DMS79 (cell line): ENCODE measurements at regions not wholly inside any gene's neighbourhood (a gene's known extent, or its start where the extent isn't known, plus 50 kb on each side); places are given as distances from the start of the nearest gene placed in this dataset.
"Not testable (repeated sequence)": the region's sequence is repeated elsewhere in the genome, so short reads cannot be mapped to it uniquely, and the experiment has no call there.

ENCODE experiments used
- DNase-seq: peaks from one replicate; lab custom pipeline; 2025; lab: John Stamatoyannopoulos, UW

DNA sequence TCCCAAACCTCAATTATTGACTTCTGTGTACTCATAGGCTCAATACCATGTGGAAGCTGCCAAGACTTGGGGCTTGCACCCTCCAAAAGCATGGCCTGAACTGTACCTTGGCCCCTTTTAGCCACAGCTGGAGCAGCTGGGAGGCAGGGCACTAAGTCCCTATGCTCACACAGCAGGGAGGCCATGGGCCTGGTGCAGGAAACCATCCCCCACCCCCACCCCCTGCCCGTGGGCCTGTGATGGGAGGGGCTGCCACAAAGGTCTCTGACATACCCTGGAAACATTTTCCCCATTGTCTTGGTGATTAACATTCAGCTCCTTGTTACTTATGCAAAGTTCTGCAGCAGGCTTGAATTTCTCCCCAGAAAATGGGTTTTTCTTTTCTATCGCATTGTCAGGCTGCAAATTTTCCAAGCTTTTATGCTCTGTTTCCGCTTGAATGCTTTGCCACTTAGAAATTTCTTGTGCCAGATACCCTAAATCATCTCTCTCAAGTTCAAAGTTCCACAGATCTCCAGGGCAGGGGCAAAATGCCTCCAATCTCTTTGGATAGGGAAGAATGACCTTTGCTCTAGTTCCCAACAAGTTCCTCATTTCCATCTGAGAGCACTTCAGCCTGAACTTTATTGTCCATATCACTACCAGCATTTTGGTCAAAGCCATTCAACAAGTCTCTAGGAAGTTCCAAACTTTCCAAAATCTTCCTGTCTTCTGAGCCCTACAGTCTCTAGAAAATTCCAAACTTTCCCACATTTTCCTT is 141.8 kb downstream of the AHR start:
- not testable (repeated sequence) for DNase-seq

DNA sequence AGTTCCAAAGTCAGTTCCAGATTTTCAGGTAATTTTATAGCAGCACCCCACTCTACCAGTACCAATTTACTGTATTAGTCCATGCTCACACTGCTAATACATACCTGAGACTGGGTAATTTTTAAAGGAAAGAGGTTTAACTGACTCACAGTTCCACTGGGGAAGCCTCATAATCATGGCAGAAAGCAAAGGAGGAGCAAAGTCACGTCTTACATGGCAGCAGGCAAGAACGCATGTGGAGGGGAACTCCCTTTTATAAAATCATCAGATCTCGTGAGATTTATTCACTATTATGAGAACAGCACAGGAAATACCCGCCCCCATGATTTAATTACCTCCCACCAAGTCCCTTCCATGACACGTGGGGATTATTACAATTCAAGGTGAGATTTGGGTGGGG is 142.4 kb downstream of the AHR start:
- no peak for DNase-seq

DNA sequence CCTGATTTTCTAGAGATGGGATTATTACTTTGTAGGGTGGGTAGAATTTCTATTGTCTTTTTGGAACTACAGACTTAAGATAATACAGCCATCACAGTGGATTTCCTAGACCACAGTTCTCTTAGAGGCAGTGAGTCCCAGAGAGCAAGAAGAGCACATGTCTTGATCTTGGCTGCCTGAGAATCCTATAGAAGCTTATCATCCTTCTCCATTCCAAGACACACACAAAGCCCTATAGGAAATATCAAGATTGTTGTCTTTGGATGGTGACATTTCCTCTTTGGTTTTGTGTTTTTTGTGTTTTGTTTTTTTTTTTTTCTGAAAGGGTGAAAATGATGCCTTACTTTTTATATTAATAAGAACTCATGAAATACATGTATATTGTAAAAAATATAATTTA is 143.1 kb downstream of the AHR start:
- DNase-seq: no peak

DNA sequence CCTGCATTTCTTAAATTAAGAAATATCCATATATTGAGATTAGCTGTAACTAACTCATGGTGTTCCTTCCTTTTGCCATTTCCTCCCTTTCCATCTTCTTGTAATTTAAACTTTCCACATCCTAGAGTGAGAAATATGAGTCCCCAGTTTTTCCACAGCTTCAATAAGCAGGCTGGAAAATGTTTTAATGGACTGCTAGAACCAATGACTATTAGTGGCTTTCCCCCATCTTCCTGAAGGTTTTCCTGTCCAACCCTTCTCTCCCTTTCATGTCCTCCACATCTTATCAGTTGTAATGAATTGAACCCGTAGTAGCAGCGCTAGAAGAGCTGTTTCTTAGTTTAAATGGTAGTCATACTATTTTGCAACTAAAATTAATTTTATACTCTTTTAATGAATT is 145.7 kb downstream of the AHR start:
- DNase-seq: no peak

DNA sequence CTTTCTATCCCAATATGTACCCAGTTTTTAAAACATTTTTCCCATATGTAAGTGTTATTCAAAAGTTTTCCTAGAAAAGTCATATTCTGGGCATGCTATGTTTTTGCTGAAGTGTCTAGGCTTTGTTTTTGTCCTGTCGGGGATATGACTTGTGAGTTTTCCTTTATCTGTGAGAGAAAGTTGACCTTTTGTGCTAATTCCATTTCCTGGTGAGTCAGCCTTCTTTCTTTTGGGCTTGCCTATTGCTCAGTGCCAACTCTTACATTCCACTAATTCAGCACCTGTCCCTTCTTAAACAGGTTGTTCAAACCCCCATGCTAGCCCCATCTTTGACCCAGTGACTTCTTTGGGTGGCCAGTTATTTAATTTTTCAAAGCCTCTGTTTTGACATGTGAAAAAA is 146.2 kb downstream of the AHR start:
- DNase-seq: no peak

DNA sequence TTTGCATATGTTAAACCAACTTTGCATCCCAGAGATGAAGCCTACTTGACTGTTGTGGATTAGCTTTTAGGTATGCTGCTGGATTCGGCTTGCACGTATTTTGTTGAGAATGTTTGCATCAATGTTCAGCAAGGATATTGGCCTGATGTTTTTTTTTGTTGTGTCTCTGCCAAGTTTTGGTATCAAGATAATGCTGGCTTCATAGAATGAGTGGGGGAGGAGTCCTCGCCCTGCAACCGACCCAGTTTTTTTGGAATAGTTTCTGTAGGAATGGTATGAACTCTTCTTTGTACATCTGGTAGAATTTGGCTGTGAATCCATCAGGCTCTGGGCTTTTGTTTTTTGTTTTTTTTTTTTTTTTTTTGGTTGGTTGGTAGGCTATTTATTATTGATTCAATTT is 147.9 kb downstream of the AHR start:
- DNase-seq: no peak

DNA sequence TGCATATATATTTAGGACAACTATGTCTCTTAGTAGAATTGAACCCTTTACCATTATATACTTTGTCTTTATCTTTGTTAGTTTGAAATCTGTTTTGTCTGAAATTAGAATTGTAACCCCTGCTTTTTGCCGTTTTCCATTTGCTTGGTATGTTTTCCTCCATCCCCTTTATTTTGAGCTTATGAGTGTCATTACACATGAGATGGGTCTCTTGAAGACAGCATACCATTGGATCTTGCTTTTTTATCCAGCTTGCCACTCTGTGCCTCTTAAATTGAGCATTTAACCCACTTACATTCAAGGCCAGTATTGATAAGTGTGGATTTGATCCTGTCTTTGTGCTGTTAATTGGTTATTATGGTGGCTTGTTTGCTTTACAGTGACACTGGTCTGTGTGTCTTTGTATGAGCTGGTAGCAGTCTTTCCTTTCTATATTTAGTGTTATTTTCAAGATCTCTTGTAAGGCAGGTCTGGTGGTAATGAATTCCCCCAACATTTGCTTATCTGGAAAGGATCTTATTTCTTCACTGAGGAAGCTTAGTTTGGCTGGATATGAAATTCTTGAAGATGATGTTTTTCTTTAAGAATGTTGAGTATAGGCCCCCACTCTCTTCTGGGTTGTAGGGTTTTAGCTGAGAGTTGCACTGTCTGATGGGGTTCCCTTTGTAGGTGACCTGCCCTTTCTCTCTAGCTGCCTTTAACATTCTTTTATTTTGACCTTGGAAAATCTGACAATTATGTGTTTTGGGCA is 149.5 kb downstream of the AHR start:
- no peak for DNase-seq

DNA sequence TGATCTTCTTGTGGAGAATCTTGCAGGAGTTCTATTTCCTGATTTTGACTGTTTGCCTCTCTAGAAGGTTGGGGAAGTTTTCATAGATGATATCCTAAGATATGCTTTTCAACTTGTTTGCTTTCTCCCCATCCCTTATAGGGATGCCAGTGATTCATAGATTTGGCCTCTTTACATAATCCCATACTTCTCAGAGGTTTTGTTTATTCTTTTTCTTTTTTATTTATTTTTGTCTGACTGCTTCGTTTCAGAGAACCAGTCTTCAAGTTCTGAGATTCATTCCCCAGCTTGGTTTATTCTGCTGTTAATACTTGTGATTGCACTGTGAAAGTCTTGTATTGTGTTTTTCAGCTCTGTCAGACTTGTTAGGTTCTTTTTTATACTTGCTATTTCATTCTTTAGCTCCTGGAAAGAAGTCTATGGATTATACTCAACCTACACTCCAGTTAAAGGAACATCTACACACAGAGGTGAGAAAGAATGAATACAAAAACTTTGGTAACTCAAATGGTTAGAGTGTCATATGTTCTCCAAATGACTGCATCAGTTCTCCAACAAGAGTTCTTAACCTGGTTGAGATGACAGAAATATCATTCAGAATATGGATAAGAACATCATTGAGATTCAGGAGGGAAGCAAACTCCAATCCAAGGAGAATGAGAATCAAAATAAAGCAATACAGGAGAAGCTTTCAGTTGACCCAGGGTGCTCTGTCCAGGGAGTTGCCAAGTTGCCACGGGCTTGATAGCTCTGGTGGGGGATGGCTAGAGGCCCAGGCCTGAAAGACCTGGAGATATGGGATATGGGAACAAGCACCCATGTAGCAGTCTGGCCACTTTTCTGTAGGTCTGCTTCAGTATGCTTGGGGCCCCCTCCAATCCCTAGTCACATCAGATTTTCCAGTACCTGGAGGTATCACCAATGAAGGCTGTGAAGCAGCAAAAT is 150.3 kb downstream of the AHR start:
- no peak for DNase-seq

DNA sequence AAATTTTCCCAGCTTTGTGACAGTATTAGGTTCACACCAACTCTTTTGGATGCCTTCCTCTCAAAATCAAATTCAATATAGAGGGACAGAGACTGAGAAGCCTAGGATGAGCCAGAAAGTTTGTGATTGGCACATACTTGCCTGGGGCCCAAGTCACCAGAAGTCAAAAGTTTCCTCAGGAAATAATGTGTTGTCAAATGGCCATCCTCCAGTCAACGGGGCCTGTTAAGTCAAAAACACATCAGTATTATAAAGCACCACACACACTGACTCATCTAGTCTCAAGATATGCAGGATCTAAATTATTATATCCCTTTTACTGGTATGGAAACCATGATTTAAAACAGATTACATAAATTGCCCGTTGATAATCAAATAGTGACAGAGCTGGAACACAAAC is 158.1 kb downstream of the AHR start:
- DNase-seq: no peak

DNA sequence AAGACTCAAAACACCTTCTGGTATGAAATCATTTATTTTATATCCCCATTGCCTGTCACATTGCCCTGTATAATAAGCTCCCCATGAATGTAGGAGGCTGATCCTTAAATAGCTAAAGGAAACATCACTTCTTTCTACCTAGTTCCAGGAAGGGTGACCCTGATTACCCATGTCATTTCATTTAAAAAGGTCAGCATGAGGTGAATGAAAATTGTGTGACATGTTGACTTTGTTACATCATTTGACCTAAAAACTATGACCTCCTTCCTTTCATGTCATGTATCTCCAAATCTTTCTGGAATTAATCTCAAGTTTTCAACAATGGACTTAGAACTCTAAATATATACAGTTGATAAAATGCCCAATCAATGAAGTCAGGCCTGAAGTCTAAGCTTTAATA is 161.5 kb downstream of the AHR start:
- DNase-seq: no peak

DNA sequence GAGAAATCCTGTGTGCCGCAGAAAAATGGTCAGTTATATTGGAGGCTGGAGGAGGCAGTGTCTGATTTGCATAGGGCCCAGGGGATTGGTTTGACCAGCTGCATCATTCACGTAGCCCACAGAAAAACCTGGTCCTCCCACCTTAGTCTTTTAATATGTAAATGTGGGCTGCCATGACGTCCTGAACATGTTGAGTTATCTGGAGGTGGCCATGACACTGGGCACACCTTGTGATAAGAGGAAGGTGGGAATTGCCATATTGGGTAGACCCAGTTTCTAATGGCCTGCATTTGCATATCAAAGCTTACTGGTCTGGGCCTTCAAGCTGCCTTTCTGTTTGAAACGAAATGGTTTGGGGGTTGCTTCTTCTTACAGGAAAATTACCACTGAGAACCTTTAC is 162.2 kb downstream of the AHR start:
- DNase-seq: no peak

DNA sequence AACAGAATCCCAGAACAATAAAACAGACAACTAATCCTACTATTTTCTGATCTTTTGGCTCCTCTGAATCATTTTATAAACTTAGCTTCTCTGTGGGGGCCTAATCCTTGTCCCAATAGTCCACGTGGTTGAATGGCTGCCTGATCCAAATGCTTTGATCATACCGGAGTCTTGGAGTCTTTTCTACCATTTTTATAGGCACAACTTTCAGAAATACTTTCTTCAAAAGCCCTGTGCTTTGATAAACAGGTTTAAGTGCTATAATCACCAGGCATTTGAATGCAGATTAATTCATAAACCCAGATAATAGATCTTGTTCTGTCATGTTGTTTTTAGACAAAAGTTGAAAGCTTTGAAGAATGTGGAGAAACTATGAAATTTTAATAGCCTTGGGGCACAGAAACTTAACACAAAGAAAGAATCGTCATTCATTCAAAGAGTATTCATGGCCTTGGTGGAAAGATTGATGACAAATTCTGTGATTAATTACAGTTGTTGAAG is 163.7 kb downstream of the AHR start:
- no peak for DNase-seq

DNA sequence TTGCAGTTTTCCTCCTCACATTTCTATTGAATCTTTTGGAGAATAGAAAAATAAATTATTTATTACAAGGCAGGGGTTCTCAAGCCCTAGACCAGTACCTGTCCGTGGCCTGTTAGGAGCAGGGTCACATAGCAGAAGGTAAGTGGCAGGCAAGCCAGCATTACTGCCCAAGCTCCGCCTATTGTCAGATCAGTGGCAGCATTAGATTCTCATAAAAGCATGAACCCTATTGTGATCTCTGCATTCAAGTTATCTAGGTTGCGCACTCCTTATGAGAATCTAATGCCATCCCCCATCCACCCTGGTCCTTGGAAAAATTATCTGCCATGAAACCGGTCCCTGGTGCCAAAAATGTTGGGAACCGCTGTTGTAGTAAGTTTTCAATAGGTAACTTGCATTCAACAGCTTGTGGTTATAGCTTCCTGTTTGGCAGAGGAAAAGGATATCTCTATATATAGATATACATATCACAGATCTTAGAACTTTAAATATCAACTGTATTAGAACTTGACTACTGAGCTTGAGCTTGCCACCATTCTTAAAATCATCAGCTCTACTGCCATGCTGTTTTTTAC is 165.1 kb downstream of the AHR start:
- DNase-seq: no peak

DNA sequence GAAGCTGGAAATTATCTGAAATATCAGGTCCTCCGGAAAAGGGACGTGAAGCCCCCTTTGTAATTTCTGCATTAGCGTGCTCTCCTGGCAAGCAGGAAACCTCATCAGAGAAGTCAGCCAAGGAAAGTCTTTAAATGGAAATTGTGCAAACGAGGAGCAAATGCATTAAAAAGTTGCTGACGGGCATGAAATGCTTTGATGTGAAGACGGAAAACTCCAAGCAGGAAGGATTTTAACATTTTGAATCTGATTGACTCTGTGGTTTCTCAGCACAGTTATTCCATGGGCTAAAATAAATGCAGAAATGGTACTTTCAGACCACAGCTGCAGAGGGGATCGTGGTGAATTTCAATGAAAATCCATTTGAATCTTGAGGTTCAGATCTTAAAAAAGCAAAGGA is 167.8 kb downstream of the AHR start:
- DNase-seq: no peak

DNA sequence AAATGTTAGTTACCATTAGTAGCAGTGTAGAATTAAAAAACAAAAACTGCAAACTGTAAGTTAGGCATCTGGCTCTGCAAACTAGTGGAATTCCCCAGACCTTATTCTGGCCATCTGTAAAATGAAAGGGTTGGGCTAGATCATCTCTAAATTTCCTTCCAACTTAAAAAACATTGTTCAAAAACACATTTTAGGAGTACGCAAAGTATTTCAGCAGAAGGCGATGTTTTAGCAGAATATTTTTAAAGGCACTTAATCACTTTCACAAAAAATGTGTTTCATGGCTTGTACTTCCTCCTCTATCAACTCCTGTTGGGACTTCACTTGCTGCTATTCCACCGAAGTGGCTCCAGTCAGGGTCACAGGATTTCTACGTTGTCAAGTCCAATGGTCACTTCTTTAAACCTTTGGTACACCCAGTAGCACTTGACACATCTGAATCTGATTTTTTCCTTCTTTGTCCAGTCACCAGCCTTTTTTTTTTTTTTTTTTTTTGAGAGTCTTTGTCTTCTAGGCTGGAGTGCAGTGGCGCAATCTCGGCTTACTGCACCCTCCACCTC is 169.0 kb downstream of the AHR start:
- no peak for DNase-seq

DNA sequence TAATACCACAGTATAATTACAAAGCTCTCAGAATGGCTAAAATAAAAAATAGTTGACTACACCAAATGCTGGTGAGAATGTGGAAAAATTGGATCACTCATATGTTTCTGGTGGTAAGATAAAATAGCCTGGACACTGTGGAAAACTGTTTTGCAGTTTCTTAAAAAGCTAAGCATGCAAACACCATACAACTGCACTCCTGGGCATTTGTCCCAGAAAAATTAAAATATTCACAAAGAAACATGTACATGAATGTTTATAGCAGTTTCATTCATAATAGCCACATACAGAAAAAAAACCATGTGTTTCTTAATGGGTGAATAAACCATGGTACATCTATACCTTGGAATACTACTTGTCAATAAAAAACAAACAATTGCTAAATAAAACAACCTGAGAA is 172.9 kb downstream of the AHR start:
- DNase-seq: no peak

DNA sequence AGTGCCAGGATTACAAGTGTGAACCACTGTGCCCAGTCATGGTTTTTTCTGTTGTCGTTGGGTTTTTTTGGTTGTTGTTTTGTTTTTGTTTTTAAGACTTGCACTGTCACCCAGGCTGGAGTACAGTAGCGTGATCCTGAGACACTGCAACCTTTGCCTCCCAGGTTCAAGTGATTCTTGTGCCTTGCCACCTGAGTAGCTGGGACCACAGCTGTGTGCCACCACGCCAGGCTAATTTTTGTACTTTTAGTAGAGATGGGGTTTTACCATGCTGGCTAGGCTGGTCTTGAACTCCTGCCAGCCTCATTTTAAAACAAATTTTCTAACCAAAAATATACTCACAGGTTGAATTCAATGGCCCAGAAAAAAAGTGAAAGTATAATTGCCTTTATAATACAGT is 174.1 kb downstream of the AHR start:
- DNase-seq: no peak

DNA sequence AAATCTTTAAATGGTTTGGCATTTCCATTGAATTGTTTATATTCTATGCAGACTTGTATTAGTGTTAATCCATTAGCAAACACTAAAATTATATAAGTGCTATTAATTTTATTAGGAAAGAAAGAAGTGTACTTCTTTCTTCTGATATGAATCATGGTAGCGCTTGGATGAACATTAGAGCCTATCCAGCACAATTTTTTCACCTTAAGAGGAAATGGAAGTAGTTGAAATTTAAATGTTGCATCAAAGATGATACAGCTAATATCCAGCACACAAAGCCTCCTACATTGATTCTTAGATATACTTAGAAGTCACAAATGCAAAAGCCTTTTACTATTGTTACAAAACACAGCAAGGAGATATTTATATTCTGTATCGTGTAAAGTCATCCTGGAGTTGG is 174.5 kb downstream of the AHR start:
- peak; percentile 90 for DNase-seq

DNA sequence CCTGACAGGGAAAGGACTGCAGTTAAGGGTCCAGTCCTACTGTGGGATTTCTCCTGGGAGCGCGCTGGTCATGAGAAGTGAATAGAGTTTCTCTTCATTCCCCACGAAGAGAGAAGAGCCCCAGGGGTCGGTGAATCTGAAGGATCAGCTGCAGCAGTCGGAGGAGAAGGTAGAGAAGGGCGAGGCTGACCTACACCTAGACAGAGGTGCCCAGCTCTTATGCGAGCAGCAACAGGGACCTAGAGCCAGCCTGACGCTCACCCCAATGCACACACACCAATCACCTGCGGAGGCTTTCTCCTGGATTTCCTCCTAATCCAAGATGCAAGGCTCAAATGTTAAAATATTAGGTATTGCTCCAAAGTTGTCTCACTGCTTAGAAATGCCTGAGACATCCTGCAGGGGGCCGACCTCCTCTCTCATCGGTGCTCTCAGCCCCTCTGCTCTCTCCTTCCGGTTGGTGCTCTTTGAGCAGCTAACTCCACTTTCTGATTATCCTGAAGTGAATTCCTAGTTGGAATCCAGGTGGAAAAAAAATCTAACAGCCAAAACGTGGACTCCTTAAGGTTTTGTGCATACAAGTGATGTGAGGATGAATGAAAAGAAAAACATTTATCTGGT is 176.4 kb downstream of the AHR start:
- DNase-seq: no peak

DNA sequence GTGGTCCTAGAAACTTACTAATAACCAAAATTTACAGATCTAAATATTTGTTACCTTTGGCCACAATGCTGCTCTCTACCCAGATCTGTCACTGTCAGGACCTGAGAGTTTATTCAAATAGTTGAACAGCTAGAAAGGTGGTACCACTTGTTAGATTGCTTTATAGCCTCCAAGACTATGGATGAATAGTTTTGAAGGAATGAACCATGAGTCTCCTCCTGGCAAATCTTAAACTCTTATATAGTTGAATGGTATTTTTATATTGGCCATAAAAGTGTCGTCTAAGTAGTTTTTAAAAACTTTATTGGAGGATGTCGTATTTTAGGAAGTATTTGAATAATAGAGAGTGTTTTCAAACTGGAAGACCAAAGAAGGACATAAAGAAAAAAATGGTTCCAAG is 178.7 kb downstream of the AHR start:
- DNase-seq: no peak

DNA sequence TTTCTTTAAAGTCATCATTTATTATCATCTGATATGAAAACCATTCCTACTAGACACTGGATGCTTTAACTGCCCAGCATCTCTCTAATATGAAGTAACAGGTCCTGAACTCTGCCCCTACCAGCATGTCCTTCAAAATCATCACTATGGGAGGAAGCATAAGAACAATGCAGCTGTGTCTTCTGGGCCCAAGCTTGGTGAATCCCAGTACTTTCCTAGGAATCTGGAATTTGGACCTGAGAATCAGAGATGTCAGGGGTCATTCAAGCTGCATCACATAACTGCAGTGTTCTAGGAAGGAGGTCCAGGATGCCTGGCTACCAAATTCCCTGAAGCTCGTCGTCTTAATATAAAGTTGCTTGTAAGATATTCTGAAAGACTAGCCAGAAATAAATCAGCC is 182.7 kb downstream of the AHR start:
- no peak for DNase-seq
